Colonic mucosa (tissue), 4 donors: ENCODE measurements at regions not wholly inside any gene's neighbourhood (a gene's known extent, or its start where the extent isn't known, plus 50 kb on each side); places are given as distances from the start of the nearest gene placed in this dataset.

Experiments used
- DNase-seq: peaks from one replicate; pipeline ENCODE4 v3.0.0-alpha.2; 2020
- H3K27ac ChIP-seq: fragments of 200-600 bp; one replicate; pipeline ENCODE4 v1.8.0; 2021
- H3K27me3 ChIP-seq: fragments of 200-600 bp; one replicate; pipeline ENCODE4 v1.8.0; 2021
- H3K36me3 ChIP-seq: fragments of 200-600 bp; one replicate; pipeline ENCODE4 v1.8.0; 2021
- H3K4me1 ChIP-seq: fragments of 200-600 bp; one replicate; pipeline ENCODE4 v1.8.0; 2021; ENCODE audit warnings: mild to moderate bottlenecking
- H3K4me3 ChIP-seq: fragments of 200-600 bp; one replicate; pipeline ENCODE4 v1.8.0; 2021
- H3K9ac ChIP-seq, 2 donors: one replicate each; pipeline ENCODE4 v1.7.0; 2013; ENCODE audit warnings: control low read depth in 2 of 2, low read depth in 2 of 2, low read length in 2 of 2
- H3K9me3 ChIP-seq: fragments of 200-600 bp; one replicate; pipeline ENCODE4 v1.8.0; 2021
- intact Hi-C: fragments of 100-400 bp; cut with DNase I; formaldehyde crosslinking; loops from one replicate; pipeline ENCODE4 v1.14.1; 2022
- TF ChIP-seq, protein P1 (sequence below): fragments of 200-600 bp; IDR thresholded peaks from one replicate; pipeline ENCODE4 v1.8.0; 2022; ENCODE audit warnings: antibody characterized with exemption, mild to moderate bottlenecking
- donor health status: healthy.
- donor health status: DM: no; HTN: no; CAD: no.
- donor health status: DM: no; HTN: no; CAD: no.

DNA sequence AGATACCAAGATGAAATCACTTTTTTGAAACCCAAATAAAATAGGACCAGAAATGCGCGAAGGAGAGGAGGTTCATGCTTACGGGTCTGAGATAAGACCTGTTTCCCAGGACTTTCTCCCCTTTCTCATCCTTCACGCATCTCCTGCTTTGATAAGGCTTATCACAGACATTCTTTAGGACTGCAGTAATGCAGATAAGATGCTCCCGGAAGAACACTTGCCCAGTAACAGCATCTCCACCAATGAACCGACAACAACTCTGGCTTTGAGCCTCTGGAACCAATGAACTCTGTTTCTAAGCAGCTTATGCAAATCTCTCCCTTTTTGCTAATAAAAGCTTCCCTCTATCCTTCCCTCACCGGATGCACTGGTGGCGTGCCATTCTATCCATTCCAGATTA, 783.4 kb upstream of the ARGLU1 start:
- no peaks in the 10 kb centered on the region for H3K4me1 ChIP-seq
- H3K9me3 ChIP-seq = no peaks in the 10 kb centered on the region
- no peaks in the 10 kb centered on the region for H3K36me3 ChIP-seq
- TF ChIP-seq, protein P1, sequence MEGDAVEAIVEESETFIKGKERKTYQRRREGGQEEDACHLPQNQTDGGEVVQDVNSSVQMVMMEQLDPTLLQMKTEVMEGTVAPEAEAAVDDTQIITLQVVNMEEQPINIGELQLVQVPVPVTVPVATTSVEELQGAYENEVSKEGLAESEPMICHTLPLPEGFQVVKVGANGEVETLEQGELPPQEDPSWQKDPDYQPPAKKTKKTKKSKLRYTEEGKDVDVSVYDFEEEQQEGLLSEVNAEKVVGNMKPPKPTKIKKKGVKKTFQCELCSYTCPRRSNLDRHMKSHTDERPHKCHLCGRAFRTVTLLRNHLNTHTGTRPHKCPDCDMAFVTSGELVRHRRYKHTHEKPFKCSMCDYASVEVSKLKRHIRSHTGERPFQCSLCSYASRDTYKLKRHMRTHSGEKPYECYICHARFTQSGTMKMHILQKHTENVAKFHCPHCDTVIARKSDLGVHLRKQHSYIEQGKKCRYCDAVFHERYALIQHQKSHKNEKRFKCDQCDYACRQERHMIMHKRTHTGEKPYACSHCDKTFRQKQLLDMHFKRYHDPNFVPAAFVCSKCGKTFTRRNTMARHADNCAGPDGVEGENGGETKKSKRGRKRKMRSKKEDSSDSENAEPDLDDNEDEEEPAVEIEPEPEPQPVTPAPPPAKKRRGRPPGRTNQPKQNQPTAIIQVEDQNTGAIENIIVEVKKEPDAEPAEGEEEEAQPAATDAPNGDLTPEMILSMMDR = no peak
- no peak for DNase-seq
- H3K27ac ChIP-seq = no peak overlapping the region
- intact Hi-C loops = no loop called here
- H3K9ac ChIP-seq = no peak overlapping the region
- no peak overlapping the region for H3K4me3 ChIP-seq
- no peaks in the 10 kb centered on the region for H3K27me3 ChIP-seq

DNA sequence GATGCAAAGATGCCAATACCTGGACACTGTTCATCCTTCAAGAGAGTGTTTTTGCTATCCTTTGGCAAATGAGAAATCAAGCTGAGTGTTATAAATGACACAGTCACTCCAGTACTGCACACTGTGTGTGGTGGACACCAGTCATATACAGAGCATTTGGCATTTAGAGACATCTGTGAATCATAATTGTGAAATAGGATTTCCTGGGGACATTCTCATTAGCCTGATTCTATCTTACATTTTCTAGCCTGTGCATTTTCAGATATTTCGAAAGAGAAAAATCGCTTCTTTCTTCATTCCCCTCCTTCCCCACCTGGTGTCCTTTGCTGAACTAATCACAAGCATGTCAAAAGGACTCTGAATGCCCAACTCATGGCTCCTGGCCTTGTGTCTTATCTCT, 781.0 kb upstream of the ARGLU1 start:
- intact Hi-C loops = no loop called here
- DNase-seq = no peak
- Histone ChIP-seq H3K9ac (no peak overlapping the region), H3K4me1 (no peaks in the 10 kb centered on the region), H3K4me3 (no peak overlapping the region), H3K9me3 (no peaks in the 10 kb centered on the region), H3K36me3 (no peaks in the 10 kb centered on the region), H3K27me3 (no peaks in the 10 kb centered on the region), H3K27ac (no peak overlapping the region)
- TF ChIP-seq, protein P1 = no peak

DNA sequence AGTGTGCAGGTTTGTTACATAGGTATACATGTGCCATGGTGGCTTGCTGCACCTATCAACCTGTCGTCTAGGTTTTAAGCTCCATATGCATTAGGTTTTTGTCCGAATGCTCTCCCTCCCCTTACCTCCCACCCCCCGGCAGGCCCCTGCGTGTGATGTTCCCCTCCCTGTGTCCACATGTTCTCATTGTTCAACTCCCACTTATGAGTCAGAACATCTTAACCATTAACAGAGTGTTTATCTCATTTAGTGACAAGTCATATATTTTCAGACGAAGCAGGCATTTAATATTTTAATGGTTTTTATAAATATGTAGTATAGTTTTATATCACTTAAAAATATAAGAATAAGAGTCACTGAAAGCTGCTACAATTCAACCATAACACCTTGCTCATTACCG, 780.5 kb upstream of the ARGLU1 start:
- Histone ChIP-seq H3K27me3 (no peaks in the 10 kb centered on the region), H3K4me1 (no peaks in the 10 kb centered on the region), H3K27ac (no peak overlapping the region), H3K9me3 (no peaks in the 10 kb centered on the region), H3K9ac (no peak overlapping the region), H3K4me3 (no peak overlapping the region), H3K36me3 (no peaks in the 10 kb centered on the region)
- TF ChIP-seq, protein P1 = no peak
- DNase-seq = no peak
- intact Hi-C loops = no loop called here

DNA sequence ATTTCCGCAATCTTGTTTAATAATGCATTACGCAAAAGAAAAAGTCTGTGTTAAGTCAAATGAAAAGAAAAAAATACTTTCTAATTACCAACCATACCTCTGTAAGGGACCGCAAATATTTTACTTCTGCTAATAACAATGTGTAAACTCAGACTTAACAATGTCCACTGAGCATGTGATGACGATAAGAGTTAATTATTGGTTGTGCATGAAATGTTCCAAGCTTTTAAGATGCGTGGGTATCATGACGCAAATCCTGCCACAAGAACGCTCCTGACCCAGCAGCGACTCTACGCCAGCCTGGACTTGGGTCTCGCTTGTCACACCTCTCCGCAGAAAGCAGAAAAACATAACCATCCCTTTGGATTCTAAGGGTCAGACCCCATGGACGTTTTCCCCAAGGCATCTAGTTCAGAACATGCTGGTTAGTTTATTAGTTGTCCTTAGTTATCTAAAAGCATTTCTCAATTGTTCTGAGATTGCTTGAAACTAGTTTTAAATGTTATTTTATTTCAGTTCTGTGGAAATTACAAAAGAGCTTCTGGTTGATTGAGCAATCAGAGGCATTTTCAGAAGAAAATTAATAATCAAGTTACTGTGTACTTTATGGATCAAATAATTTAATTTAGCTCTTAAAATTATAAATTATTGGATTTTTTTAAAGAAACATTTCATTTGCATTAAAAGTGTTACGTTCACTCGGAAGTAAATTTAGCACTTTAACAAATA, 779.9 kb upstream of the ARGLU1 start:
- H3K36me3 ChIP-seq = no peaks in the 10 kb centered on the region
- intact Hi-C loops = no loop called here
- H3K9me3 ChIP-seq = no peaks in the 10 kb centered on the region
- no peak overlapping the region for H3K4me3 ChIP-seq
- H3K9ac ChIP-seq = no peak overlapping the region
- H3K27ac ChIP-seq = no peak overlapping the region
- TF ChIP-seq, protein P1 = no peak
- no peaks in the 10 kb centered on the region for H3K27me3 ChIP-seq
- DNase-seq = no peak
- H3K4me1 ChIP-seq = no peaks in the 10 kb centered on the region

DNA sequence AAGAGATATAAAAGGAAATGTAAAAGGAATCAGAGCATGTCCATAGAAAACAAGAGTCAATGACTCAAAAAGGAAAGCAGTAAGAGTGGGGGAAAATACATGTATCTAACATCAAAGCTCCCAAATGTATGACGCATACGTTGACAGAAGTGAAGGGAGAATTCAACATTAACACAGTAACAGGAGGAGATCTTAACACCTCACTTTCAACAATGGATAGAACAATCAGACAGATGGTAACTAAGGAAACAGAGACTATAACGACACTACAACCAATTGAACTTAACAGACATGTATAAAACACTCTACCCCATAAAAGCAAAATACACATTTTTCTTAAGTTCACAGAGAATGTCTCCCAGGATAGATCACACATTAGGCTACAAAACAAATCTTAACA, 774.8 kb upstream of the ARGLU1 start:
- H3K36me3 ChIP-seq = no peaks in the 10 kb centered on the region
- intact Hi-C loops = no loop called here

More for the DNA sequence above, 774.8 kb upstream of the ARGLU1 start:
- Histone ChIP-seq H3K27ac (no peak overlapping the region), H3K27me3 (no peaks in the 10 kb centered on the region), H3K4me1 (no peaks in the 10 kb centered on the region), H3K9me3 (no peaks in the 10 kb centered on the region), H3K4me3 (no peak overlapping the region), H3K9ac (no peak overlapping the region)
- DNase-seq = no peak
- TF ChIP-seq, protein P1 = no peak
